ENCODE measurements at regions not wholly inside any gene's neighbourhood (a gene's known extent, or its start where the extent isn't known, plus 50 kb on each side); places are given as distances from the start of the nearest gene placed in this dataset.

DNA sequence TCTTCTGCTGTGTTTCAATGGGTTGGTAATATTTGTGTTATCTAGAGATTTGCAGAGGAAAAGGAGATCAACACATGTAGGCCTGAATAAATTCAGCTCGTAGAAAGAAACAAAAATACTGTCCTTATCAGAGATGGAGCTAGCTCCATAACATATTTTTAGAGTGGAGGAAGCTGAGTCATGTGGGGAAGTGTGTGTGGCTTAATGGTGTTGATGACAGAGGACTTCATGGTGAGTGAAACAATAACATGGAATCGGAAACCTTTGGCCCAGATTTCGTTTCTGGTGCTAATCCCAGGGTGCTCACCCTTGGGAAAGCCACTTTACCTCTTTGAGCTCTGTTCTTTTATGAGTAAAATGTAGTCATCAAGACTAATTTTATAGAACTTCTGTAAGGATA lies 825.0 kb downstream of the TLR4 start:
- no peak for DNase-seq

GRCh38 chr9:118529624-118530214 lies 825.5 kb downstream of the TLR4 start:
- DNase-seq: no peak

- DNase-seq: no peak
Observed at GRCh38 chr9:118532592-118532991, 828.4 kb downstream of the TLR4 start.

- DNase-seq: no peak
Observed at GRCh38 chr9:118533101-118533500, 828.9 kb downstream of the TLR4 start.

DNA sequence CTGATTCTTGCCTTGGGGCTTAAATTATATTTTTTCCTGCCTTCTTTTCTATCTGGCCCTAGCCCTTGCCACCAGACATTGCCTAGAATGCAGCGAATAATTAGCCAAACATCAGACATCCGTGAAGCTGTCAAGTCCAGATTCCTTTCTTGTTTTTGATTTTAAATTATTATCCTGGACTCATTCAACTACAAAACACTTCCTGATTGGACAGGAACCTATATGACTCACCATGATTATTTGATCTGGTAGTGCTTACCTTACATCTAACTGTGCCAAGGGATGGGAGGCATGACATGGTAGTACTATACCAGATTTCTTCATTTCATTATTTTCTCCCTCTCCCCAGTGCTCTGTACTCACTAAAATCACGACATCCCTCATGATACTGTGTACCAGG lies 829.6 kb downstream of the TLR4 start:
- DNase-seq: no peak

DNA sequence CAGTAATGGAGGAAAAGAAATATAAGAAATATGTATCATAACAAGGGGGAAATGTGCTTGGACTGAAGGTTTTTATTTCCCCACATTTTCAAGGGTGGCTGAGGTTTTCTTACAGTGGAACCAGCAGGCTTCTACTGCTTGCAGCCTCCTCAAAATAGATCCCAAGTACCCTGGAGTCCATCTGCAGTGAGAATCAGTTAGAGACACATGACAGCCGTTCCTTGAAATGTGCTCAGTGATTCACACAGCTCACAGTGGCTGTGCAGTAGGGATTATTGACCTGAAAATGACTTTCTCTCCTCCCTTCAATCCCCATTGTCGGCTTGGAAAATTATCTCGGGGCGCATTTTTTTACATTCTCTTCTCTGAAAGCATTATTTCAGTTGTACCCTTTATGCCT lies 832.0 kb downstream of the TLR4 start:
- no peak for DNase-seq

DNA sequence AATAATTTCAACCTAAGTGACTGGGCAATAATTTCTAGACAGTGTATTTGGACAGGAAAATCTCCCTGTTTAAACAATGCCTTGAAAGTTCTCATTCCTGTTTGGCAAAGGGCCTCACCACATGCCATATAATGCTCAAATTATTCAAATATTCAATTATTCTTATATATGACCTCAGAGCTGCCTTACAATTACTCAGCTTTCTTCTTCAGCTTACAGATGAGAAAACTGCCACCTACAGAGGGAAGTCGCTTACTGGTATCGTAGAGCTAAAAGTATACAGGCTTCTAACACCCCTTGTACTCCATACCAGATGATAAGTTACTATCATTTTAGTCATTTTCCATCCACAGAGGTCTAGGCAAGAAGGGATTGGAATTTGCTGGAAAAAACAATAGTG lies 830.3 kb downstream of the BRINP1 start:
- DNase-seq: no peak

GRCh38 chr9:118553465-118553864 lies 815.8 kb downstream of the BRINP1 start:
- no peak for DNase-seq

DNA sequence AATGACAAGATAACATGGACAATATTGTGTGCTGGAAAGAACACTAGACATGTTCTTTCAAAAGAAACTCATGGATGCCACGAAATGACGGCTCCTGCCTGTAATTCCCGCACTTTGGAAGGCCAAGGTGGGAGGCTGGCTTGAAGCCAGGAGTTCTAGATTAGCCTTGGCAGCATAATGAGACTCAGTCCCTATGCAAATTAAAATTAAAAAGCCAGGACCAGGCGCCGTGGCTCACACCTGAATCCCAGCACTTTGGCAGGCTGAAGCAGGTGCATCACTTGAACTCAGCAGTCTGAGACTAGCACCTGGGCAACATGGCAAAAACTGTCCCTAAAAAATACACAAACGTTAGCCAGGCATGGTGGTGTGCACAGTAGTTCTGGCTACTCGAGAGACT lies 814.2 kb downstream of the BRINP1 start:
- no peak for DNase-seq

- no peak for DNase-seq
Observed at GRCh38 chr9:118558026-118558425, 811.2 kb downstream of the BRINP1 start.

DNA sequence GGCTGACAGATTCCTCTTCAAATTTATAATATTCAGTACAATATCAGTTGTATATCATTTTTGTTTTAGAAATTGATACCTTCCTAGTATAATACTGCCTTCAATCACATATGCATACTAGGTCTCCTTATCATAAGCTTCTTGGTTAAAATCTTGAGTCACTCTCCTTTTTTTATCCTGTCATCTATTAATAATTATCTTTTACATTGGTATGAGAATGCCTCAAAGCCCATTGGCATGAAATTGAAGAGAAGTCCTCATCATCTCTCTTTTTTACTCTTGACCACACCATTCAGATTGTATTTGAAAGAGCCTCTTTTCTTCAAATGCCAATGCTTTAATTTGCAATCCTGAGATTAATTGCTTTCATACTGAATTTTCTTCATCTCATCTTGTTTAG lies 810.3 kb downstream of the BRINP1 start:
- no peak for DNase-seq

- no peak for DNase-seq
Observed at GRCh38 chr9:118561051-118561450, 808.2 kb downstream of the BRINP1 start.

GRCh38 chr9:118563677-118564076 lies 805.6 kb downstream of the BRINP1 start:
- DNase-seq: no peak

- DNase-seq: no peak
Observed at GRCh38 chr9:118567861-118568260, 801.4 kb downstream of the BRINP1 start.

DNA sequence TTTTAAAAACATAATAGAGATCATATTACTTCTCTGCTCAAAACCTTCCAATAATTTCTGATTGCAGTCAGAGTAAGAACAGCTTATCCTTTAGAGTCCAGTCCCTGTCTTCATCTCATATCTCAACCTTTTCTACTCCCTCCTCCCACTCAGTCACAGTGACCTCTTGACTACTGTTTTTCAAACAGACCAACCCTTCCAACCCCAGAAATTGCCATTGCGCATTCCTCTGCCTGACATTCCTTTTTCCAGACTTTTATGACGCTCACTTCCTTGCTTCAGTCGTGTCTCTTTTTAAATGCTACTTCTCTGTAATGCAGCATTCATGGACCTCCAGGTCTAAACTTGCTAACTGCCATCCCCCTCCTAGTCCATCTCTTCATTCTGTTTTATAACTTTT lies 800.5 kb downstream of the BRINP1 start:
- no peak for DNase-seq

DNA sequence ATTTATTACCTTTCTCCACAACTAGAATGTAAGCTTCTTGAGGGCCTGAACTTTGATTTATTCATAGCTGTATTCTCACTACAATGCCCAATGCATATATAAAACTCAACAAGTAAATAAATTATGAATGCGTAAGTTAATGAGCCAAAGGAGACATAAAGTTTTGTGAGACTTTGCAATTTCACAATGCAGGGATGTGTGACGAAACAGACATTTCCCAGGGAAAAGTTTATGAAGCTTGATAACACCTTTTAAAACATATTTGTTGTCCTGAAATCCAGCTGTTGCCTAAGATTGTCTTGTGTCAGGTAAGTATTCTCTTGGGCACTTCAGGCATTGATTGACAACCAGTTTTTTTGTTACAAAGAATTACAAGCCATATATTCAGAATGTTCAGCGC lies 800.1 kb downstream of the BRINP1 start:
- DNase-seq: no peak

- DNase-seq: no peak
Observed at GRCh38 chr9:118570066-118570465, 799.2 kb downstream of the BRINP1 start.

GRCh38 chr9:118575341-118576070 lies 793.7 kb downstream of the BRINP1 start:
- DNase-seq: no peak

- DNase-seq: no peak
Observed at GRCh38 chr9:118577121-118577520, 792.1 kb downstream of the BRINP1 start.

GRCh38 chr9:118578467-118578866 lies 790.8 kb downstream of the BRINP1 start:
- no peak for DNase-seq

- DNase-seq: no peak
Observed at GRCh38 chr9:118583414-118583813, 785.8 kb downstream of the BRINP1 start.

- DNase-seq: no peak
Observed at GRCh38 chr9:118586978-118587377, 782.3 kb downstream of the BRINP1 start.

DNA sequence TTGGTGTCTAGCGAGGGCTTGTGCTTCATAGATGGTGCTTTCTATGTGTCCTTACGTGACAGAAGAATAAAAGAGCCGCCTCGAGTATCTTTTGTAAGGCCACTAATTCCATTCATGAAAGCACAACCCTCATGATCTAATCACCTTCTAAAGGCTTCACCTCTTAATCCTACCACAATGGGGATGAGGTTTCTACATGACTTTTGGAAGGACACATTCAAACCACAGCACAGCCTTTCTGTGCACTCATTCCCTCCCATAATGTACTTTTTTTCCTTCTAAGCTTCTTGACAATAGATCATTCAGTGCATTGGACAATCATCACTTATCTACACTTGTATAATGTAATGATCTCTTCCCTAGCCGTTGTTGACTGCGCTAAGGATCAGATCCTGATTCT lies 774.8 kb downstream of the BRINP1 start:
- no peak for DNase-seq

DNA sequence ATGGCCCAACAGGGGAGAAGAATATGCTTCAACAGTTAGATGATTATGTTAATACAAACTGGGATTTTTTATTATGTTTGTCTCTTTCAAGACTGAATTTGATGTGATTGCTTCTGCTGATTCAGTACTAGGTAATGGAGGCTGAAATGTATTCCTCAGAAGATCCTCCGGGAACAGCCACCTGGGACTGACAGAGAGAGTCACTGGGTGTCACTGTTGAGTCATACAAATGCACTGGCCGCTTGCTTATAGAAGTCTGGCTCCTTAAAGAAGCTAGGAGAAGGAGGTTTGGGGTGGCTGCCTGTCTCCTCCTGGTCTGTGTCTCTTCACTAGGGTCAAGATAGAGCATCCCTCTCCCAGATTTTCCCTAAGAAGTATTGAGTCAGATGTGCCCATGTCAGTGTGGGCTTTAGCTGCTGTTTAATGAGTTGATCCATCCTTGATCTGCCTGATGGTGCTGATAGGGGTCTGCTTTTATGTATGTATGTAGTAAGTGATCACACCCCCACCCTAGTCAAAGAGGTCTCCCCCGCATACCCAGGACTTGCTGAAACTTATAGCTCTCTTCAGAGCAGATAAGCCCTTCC lies 773.4 kb downstream of the BRINP1 start:
- DNase-seq: no peak

Data from DMS79 (cell line).